SK-N-SH (cell line): ENCODE measurements at regions not wholly inside any gene's neighbourhood (a gene's known extent, or its start where the extent isn't known, plus 50 kb on each side); places are given as distances from the start of the nearest gene placed in this dataset.

Source experiments
- CTCF ChIA-PET: fragments of 300-600, 350-600 bp; formaldehyde crosslinking; extraction: SDS; loops from one replicate; lab custom pipeline; 2021; lab: Yijun Ruan, JAX
- POLR2A ChIA-PET: fragments of 350-600 bp; sonication (Branson Sonifier 250); formaldehyde crosslinking; extraction: SDS; loops from one replicate; lab custom pipeline; 2020; ENCODE audit warnings: antibody characterized with exemption, inconsistent platforms; lab: Yijun Ruan, JAX
- DNase-seq: peaks from one replicate; pipeline ENCODE4 v3.0.0; 2012
- H2AFZ ChIP-seq: fragments of 200-600 bp; sonication (generic); 2 replicates; pipeline ENCODE4 v1.8.1; 2016; ENCODE audit warnings: antibody characterized with exemption, mild to moderate bottlenecking, low read depth
- H3F3A ChIP-seq: fragments of 200-600 bp; sonication (generic); replicated peaks from 2 replicates; pipeline ENCODE3; 2016; ENCODE audit warnings: antibody characterized with exemption, mild to moderate bottlenecking; ENCODE audit not compliant: insufficient read depth
- H3K27ac ChIP-seq, 2 experiments: fragments of 200-500 bp in 1 of 2; fragments of 200-600 bp in 1 of 2; sonication (Bioruptor generic) in 1 of 2; sonication (generic), shearing (Covaris generic) in 1 of 2; 2 replicates each; pipeline versions ENCODE4 v1.5.1 to v1.6.1; 2014 to 2016; ENCODE audit warnings: low read depth in 2 of 2, inconsistent platforms in 1 of 2, low read length in 1 of 2, mild to moderate bottlenecking in 1 of 2, mixed read lengths in 1 of 2
- H3K27me3 ChIP-seq: fragments of 200-600 bp; sonication (generic), shearing (Covaris generic); 2 replicates; pipeline ENCODE4 v1.6.1; 2016; ENCODE audit warnings: mixed run types; ENCODE audit not compliant: insufficient read depth
- H3K36me3 ChIP-seq, 2 experiments: fragments of 200-500 bp in 1 of 2; fragments of 200-600 bp in 1 of 2; sonication (Bioruptor generic) in 1 of 2; sonication (generic) in 1 of 2; replicated peaks in 1 of 2; 2 replicates each; pipeline versions ENCODE3 to v1.5.1; 2014 to 2016; ENCODE audit warnings: low read length in 1 of 2, mild to moderate bottlenecking in 1 of 2; ENCODE audit not compliant: insufficient read depth in 2 of 2, control insufficient read depth in 1 of 2
- H3K4me1 ChIP-seq, 2 experiments: fragments of 200-500 bp in 1 of 2; fragments of 200-600 bp in 1 of 2; sonication (Bioruptor generic) in 1 of 2; sonication (generic), shearing (Covaris generic) in 1 of 2; 2 replicates each; pipeline versions ENCODE4 v1.5.1 to v1.6.1; 2014 to 2016; ENCODE audit warnings: low read depth in 1 of 2, low read length in 1 of 2, mixed run types in 1 of 2; ENCODE audit not compliant: insufficient read depth in 2 of 2, control insufficient read depth in 1 of 2
- H3K4me2 ChIP-seq: fragments of 200-600 bp; sonication (generic), shearing (Covaris generic); 2 replicates; pipeline ENCODE4 v1.6.1; 2017; ENCODE audit warnings: mixed run types
- H3K4me3 ChIP-seq, 2 experiments: fragments of 200-500 bp in 1 of 2; fragments of 200-600 bp in 1 of 2; sonication (Bioruptor generic) in 1 of 2; sonication (generic), shearing (Covaris generic) in 1 of 2; 2 replicates each; pipeline versions ENCODE4 v1.5.1 to v1.8.1; 2014 to 2016; ENCODE audit warnings: low read depth in 2 of 2, inconsistent platforms in 1 of 2, low read length in 1 of 2, mild to moderate bottlenecking in 1 of 2, mixed read lengths in 1 of 2, moderate library complexity in 1 of 2
- H3K79me2 ChIP-seq: fragments of 200-600 bp; sonication (generic); 2 replicates; pipeline ENCODE4 v1.8.1; 2017; ENCODE audit warnings: mild to moderate bottlenecking; ENCODE audit not compliant: insufficient read depth
- H3K9ac ChIP-seq: fragments of 200-600 bp; sonication (generic); 2 replicates; pipeline ENCODE4 v1.6.1; 2017; ENCODE audit warnings: mixed run types
- H3K9me2 ChIP-seq: fragments of 200-600 bp; sonication (generic); 2 replicates; pipeline ENCODE4 v1.6.1; 2017; ENCODE audit warnings: mixed run types
- H3K9me3 ChIP-seq: fragments of 200-600 bp; sonication (generic); 2 replicates; pipeline ENCODE4 v1.6.1; 2017; ENCODE audit warnings: mixed run types, mild to moderate bottlenecking, moderate library complexity
- H4K20me1 ChIP-seq: fragments of 200-600 bp; sonication (generic); 2 replicates; pipeline ENCODE4 v1.6.1; 2017; ENCODE audit warnings: mild to moderate bottlenecking, mixed run types; ENCODE audit not compliant: insufficient read depth
- CHD2 ChIP-seq: fragments of 150-350 bp; IDR thresholded peaks from 2 replicates; pipeline ENCODE4 v1.6.1; 2018; ENCODE audit warnings: low read length; ENCODE audit not compliant: partially characterized antibody
- ELF1 ChIP-seq: IDR thresholded peaks from 2 replicates; pipeline ENCODE4 v1.4.0; 2012
- EZH2phosphoT487 ChIP-seq: fragments of 200-600 bp; sonication (generic); IDR thresholded peaks from 2 replicates; pipeline ENCODE4 v1.6.1; 2017; ENCODE audit warnings: low read depth, mixed run types, mild to moderate bottlenecking, antibody characterized with exemption, moderate library complexity, borderline replicate concordance
- FOXM1 ChIP-seq: IDR thresholded peaks from 2 replicates; pipeline ENCODE4 v1.4.0; 2012; ENCODE audit warnings: low read depth, mild to moderate bottlenecking
- IRF3 ChIP-seq: fragments of 150-350 bp; IDR thresholded peaks from 2 replicates; pipeline ENCODE4 v1.6.1; 2016; ENCODE audit warnings: mild to moderate bottlenecking, low read depth, low read length
- JUND ChIP-seq: IDR thresholded peaks from 2 replicates; pipeline ENCODE4 v1.4.0; 2012
- MAX ChIP-seq: IDR thresholded peaks from 2 replicates; pipeline ENCODE4 v1.4.0; 2012; ENCODE audit warnings: low read depth
- MXI1 ChIP-seq: IDR thresholded peaks from 2 replicates; pipeline ENCODE4 v1.6.1; 2012; ENCODE audit warnings: mild to moderate bottlenecking, low read depth, low read length, improper control_type of control experiment
- NFIC ChIP-seq: IDR thresholded peaks from 2 replicates; pipeline ENCODE4 v1.4.0; 2012; ENCODE audit warnings: borderline replicate concordance
- PBX3 ChIP-seq: IDR thresholded peaks from 2 replicates; pipeline ENCODE4; 2012
- RAD21 ChIP-seq: IDR thresholded peaks from 2 replicates; pipeline ENCODE4 v1.6.1; 2012; ENCODE audit warnings: mild to moderate bottlenecking, low read length
- RCOR1 ChIP-seq: fragments of 150-350 bp; IDR thresholded peaks from 2 replicates; pipeline ENCODE4 v1.6.1; 2017; ENCODE audit warnings: antibody characterized with exemption, low read length
- RFX5 ChIP-seq: IDR thresholded peaks from 2 replicates; pipeline ENCODE4 v1.6.1; 2012; ENCODE audit warnings: mild to moderate bottlenecking, improper control_type of control experiment, low read length
- SIN3A ChIP-seq: IDR thresholded peaks from 2 replicates; pipeline ENCODE4 v1.6.1; 2012; ENCODE audit warnings: low read depth, mild to moderate bottlenecking, low read length, moderate library complexity, borderline replicate concordance
- SMC3 ChIP-seq: IDR thresholded peaks from 2 replicates; pipeline ENCODE4 v1.6.1; 2012; ENCODE audit warnings: low read depth, low read length, improper control_type of control experiment
- YY1 ChIP-seq: IDR thresholded peaks from 2 replicates; pipeline ENCODE4 v1.4.0; 2012; ENCODE audit warnings: low read depth, mild to moderate bottlenecking
- WGBS: methylation state at CpG from one replicate; pipeline ENCODE4 v1.1.6; 2017; ENCODE audit warnings: low lambda C conversion rate; 5-methylcytosine and 5-hydroxymethylcytosine counted together
- TF ChIP-seq, protein P1 (sequence below): IDR thresholded peaks from 2 replicates; pipeline ENCODE4 v1.6.1; 2012; ENCODE audit warnings: mild to moderate bottlenecking, low read depth, low read length, moderate library complexity

GRCh38 chr14:56720703-56721460 lies 89.4 kb downstream of the OTX2 start:
- WGBS, result 0% methylated on average over 4 of the region's 4 CpGs
- TF ChIP-seq RAD21, result no peak
- no peak overlapping the region for H3K27ac ChIP-seq
- no peak overlapping the region for H3K4me2 ChIP-seq
- H3K9ac ChIP-seq, result no peak overlapping the region
- peaks cover 17% of the 10 kb centered on the region for H3K27me3 ChIP-seq
- H2AFZ ChIP-seq, result no peak overlapping the region
- H3K9me3 ChIP-seq, result no peaks in the 10 kb centered on the region
- no peaks in the 10 kb centered on the region for H3K9me2 ChIP-seq
- H3K79me2 ChIP-seq, result no peaks in the 10 kb centered on the region
- no peaks in the 10 kb centered on the region for H3F3A ChIP-seq
- ChIA-PET CTCF (interaction anchor here (1.4 kb wide), 1 partner anchor 8 kb away, joined by 4 read pairs; no protein-coding TSS in a partner anchor), POLR2A (no interaction called here)
- no peaks in the 10 kb centered on the region for H4K20me1 ChIP-seq
- H3K4me1 ChIP-seq, result no peaks in the 10 kb centered on the region
- no peaks in the 10 kb centered on the region for H3K36me3 ChIP-seq
- H3K4me3 ChIP-seq, result no peak overlapping the region
- DNase-seq, result no peak

- H3K79me2 ChIP-seq, result no peaks in the 10 kb centered on the region
- H3K9me3 ChIP-seq, result no peaks in the 10 kb centered on the region
- no peaks in the 10 kb centered on the region for H3K36me3 ChIP-seq
- ChIA-PET CTCF (no interaction called here), POLR2A (no interaction called here)
- H3K9me2 ChIP-seq, result no peaks in the 10 kb centered on the region
- H3F3A ChIP-seq, result no peaks in the 10 kb centered on the region
- H3K27ac ChIP-seq, result no peak overlapping the region
- no peak for DNase-seq
- no peak overlapping the region for H3K9ac ChIP-seq
- H2AFZ ChIP-seq, result no peak overlapping the region
- H3K4me2 ChIP-seq, result no peak overlapping the region
- no peaks in the 10 kb centered on the region for H4K20me1 ChIP-seq
- peaks cover 23% of the 10 kb centered on the region for H3K27me3 ChIP-seq
- H3K4me1 ChIP-seq, result no peaks in the 10 kb centered on the region
- H3K4me3 ChIP-seq, result no peak overlapping the region
- TF ChIP-seq RCOR1 (no peak), RFX5 (no peak), YY1 (no peak), PBX3 (no peak), FOXM1 (no peak), SIN3A (no peak), MXI1 (no peak), JUND (no peak), NFIC (no peak), MAX (no peak), CHD2 (no peak), SMC3 (no peak), EZH2phosphoT487 (no peak), IRF3 (no peak), ELF1 (no peak)
- TF ChIP-seq, protein P1, sequence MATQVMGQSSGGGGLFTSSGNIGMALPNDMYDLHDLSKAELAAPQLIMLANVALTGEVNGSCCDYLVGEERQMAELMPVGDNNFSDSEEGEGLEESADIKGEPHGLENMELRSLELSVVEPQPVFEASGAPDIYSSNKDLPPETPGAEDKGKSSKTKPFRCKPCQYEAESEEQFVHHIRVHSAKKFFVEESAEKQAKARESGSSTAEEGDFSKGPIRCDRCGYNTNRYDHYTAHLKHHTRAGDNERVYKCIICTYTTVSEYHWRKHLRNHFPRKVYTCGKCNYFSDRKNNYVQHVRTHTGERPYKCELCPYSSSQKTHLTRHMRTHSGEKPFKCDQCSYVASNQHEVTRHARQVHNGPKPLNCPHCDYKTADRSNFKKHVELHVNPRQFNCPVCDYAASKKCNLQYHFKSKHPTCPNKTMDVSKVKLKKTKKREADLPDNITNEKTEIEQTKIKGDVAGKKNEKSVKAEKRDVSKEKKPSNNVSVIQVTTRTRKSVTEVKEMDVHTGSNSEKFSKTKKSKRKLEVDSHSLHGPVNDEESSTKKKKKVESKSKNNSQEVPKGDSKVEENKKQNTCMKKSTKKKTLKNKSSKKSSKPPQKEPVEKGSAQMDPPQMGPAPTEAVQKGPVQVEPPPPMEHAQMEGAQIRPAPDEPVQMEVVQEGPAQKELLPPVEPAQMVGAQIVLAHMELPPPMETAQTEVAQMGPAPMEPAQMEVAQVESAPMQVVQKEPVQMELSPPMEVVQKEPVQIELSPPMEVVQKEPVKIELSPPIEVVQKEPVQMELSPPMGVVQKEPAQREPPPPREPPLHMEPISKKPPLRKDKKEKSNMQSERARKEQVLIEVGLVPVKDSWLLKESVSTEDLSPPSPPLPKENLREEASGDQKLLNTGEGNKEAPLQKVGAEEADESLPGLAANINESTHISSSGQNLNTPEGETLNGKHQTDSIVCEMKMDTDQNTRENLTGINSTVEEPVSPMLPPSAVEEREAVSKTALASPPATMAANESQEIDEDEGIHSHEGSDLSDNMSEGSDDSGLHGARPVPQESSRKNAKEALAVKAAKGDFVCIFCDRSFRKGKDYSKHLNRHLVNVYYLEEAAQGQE, result no peak
These were observed 92.0 kb downstream of the OTX2 start for GRCh38 chr14:56718312-56718711.
